HG03521 (cell line): ENCODE measurements at regions not wholly inside any gene's neighbourhood (a gene's known extent, or its start where the extent isn't known, plus 50 kb on each side); places are given as distances from the start of the nearest gene placed in this dataset.
"Not testable (repeated sequence)": the region's sequence is repeated elsewhere in the genome, so short reads cannot be mapped to it uniquely, and the experiment has no call there.

Source experiments
- ATAC-seq: cut with Tn5 transposase; IDR thresholded peaks from one replicate; pipeline ENCODE4 v1.9.1; 2021; ENCODE audit warnings: mild to moderate bottlenecking, moderate library complexity; ENCODE audit not compliant: unreplicated experiment

DNA sequence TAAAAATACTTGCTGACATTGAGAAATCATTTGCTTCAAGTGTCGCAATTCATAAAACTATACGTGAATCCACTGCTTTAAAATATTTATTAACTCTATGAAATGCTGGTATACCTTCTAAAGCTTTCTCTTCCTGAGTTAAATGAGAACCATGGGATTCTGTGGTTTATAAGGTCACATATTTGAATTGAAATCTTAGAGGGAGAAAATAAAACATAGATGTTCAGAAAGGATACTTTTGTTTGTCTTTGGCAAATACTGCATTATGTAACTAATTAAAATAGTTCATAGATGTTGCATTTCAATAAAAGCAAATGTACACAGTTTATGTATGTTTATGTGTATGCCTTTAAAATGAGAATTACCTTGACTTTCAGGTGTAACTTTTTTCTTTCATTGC is 250.1 kb downstream of the FAM170A start:
- no peak for ATAC-seq

DNA sequence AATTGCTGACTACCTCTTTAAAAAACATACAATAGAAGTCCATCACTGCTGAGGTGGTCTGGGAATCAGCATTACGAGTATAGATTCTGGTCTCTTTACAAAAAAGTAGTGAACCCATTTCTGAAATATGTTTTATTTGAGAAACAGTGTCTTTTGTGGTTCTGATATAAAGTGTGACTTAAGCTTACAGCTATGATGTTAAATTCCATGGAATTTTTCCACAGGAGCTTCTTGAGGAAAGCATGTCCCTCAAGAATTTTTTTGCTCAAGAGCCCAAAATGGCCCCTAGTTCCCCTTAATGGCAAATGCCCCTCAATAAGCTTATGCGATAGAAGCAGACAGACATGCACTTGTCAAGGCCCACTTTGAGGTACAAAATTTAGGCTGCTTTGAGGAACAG is 265.7 kb downstream of the FAM170A start:
- ATAC-seq, result no peak

DNA sequence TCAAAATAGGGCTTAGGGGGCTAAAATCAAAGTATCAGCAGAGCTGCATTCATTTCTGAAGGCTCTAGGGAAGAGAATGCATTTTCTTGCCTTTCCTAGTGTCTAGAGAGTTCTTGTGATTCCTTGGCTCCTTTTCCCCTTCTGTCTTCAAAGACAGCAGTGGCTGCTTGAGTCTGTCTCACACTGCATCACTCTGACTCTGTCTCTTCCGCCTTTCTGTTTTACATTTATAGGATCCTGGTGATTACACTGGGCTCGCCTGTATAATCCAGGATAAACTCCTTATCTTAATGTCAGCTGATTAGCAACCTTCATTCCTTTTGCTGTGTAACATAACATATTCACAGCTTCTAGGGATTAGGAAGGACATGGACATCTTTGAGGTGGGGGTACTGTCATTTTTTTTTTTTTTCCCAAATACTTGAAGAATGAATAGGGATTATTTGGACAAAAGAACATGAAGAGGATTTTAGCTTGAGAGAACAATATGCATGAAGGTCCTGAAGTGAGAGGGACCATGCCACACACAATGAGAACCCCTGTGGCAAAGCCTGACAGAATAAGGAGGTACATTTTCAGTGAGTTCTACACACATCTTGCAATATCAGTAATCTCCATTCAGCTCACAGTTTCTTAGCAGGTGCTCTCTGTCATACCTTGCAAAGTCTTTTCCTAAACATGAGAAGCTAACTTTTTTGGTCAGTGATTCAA is 267.6 kb downstream of the FAM170A start:
- no peak for ATAC-seq

DNA sequence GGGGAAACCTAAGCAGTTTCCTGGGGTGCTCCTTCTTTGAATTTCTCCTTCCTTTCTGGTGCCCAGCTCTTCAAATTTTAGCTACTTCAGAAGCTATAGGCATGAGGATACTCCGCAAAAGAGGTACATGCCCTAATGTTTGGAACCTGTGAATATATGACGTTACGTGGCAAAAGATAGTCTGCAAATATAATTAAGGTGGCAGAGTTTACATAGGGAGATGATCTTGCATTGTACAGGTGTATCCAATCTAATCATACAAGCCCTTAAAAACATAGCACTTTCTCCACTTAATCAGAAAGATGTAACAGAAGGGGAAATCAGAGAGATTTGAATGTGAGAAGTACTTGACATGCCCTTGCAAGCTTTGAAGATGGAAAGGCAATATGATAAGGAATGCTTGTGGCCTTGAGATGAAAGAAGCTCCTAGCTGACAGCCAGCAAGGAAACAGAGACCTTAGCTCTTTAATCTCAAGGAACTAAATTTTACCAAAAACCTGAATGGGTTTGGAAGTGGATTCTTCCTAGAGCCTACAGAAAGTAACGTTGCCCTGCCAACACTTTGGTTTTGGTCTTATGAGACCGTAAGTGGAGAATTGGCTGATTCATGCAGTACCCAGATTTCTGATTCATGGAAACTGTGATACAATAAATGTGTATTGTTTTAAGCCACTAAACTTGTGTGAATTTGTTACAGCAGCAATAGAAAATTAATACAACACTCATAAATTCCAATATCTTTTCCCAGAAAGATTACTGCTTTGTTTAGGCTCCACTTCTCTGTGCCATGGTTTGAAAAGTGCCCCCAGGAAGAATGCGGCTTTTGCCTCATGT is 268.4 kb downstream of the FAM170A start:
- no peak for ATAC-seq

DNA sequence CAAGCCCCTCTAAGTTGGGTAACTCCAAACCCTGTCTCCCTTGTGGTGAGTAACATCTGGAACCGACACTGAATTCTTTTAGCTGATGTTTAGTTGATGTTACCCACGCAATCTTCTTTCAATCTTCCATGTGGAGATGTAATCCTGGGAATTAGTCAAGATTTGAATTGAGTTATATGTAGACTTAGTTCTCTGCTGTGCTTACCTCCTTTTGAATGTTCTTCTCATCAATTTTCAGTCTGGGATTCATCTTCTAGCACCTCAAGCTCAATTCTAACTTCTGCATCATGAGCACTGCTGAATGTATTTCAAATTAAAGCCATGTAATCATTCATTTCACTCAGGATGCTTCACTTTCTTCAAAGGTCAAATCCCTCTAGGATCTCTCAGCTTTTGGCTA is 270.6 kb downstream of the FAM170A start:
- ATAC-seq, result no peak

DNA sequence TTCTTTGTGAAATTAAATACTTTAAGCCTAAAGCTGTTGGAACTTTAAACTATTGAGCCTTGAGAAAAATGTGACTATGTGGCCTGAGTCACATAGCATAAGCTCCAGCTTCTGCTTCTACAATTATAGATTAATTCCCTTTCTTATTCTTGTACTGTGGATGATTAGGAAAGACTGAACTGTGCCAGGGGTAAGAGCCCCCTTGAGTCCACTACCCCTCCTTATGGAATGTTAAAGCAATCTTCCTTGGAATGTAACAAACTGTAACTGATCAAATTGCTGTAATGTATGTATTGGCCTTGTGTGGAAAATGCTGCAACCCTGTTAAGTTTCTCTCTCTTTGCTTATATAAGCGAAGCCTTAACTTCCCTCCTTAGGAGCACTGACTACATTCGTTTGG is 273.2 kb downstream of the FAM170A start:
- ATAC-seq, result no peak

- ATAC-seq, result no peak
Observed at GRCh38 chr5:119913425-119913824, 284.1 kb downstream of the FAM170A start.

DNA sequence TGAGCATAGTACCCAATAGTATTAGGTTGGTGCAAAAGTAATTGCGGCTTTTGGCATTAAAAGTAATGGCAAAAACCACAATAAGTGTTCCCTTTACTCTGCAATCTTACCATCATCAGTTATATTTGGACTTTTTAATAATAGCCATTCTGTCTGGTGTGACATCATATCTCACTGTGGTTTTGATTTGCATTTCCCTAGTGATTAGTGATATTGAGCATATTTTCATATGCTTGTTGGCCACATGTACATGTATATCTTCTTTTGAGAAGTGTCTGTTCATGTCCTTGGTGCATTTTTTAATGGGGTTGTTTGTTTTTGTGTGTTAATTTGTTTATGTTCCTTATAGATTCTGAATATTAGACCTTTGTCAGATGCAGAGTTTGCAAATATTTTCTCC is 289.9 kb downstream of the FAM170A start:
- no peak for ATAC-seq

DNA sequence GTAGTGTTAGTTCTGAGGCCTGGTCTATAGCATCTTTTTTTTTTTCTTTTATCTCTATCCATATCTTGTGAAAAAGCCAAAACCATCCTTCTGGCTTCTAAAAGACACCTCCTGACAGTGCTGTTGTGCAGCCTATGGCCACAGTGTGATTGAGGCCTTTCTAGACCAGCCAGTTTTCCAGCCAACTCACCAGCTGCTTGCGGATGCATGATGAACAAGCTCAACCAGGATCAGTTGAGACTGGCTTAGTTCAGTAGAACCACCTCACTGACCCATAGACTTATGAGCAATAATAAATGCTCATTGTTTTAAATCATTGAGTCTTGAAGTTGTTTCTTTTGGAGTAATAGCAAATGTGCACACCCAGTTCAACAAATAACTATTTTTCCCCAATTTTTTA is 296.9 kb downstream of the FAM170A start:
- no peak for ATAC-seq

DNA sequence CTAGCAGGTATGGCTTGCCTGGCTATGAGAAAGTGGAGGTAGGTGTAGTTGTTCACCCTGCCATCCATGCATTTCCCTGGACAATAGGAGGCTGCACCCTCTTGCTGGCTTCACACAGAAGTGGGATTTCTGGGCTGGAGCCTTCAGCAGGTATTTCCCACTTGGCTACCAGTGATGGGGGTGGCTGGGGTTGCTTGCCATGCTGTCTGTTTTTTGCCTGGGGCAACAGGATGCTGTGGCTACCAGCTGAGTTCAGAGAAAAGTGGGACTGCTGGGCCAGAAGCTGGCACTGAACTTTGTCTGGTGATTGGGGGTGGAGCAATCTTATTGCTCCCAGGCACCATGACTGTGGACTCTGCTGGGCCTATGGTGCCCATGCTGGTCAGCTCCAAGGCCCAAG is 299.6 kb downstream of the FAM170A start:
- no peak for ATAC-seq

DNA sequence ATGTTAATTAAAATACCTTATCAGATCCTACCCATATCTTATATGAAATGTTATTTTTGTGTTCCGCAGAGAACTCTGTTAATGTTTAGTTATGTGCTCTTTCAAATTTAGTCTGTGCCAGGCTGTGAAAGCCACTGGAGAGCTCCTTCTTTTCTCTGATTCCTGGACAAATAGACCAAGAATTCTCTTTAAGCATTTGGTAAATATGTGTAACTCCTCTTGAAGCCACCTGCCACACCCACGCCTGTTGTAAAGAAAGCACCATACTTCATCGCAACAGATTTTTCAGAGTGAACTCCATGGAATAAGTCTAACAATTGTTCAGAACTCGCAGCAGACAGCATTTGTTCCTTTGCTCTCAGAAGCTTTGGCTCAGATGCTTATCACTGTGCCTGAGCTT is 301.1 kb downstream of the FAM170A start:
- ATAC-seq, result no peak

GRCh38 chr5:119943148-119943547 is 313.8 kb downstream of the FAM170A start:
- ATAC-seq, result no peak

- ATAC-seq, result no peak
Observed at GRCh38 chr5:119945691-119946090, 316.3 kb downstream of the FAM170A start.

DNA sequence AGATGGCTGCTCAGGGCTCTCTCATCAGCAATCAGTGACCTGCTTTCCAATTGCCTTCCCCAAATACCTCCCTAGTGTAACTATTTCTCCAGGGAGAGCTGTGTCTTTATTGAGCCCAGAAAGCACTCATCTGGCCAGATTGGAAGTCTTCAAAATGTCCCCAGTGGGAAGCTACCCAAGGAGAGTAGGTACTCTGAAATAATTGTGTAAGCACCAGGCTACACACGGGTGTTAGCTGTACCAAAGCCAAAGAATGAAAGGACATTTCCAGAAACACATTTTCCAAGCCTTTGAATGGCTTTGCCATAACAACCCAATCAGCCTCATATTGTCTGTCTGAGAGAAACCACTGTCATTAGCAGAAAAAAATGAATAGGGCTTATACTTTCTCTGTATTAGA is 318.8 kb downstream of the FAM170A start:
- ATAC-seq, result no peak

DNA sequence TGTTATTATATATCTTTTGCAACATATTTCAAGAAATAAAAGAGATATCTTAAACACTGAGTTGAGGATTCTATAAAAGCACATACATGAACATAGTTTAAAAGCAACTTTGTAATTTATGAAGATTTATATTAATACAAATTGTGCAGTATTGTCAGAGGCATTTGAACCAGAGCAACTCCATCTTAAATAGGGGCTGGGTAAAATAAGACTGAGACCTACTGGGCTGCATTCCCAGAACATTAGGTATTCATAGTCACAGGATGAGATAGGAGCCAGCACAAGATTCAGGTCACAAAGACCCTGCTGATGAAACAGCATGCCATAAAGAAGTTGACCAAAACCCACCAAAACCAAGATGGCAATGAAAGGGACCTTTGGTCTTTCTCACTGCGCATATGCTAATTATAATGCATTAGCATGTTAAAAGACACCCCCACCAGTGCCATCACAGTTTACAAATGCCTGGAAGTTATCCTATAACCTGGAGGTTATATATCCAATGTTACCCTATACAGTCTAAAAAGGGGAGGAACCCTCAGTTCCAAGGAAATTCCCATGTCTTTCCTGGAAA is 320.2 kb downstream of the FAM170A start:
- ATAC-seq, result no peak

- ATAC-seq, result no peak
Observed at GRCh38 chr5:119951330-119951934, 322.1 kb downstream of the FAM170A start.

- no peak for ATAC-seq
Observed at GRCh38 chr5:119953474-119953873, 324.1 kb downstream of the FAM170A start.

DNA sequence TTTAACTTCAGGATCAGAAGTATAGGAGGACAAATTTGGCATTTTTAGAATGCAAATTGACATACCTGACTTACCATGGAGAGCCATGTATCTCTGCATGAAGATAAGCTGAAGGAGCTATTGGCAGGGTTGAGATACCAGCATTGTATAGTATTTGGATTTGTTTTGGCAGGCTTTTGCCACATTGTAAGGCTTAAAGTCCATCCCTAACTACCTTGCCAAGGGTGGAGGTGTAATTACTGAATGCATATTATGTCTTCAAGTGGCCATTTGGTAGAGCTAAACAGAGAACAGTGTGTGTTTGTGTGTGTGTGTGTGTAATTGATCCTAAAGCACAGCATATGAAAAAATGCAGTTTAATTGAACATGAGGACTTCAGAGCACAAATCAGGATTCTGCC is 324.7 kb downstream of the FAM170A start:
- no peak for ATAC-seq

DNA sequence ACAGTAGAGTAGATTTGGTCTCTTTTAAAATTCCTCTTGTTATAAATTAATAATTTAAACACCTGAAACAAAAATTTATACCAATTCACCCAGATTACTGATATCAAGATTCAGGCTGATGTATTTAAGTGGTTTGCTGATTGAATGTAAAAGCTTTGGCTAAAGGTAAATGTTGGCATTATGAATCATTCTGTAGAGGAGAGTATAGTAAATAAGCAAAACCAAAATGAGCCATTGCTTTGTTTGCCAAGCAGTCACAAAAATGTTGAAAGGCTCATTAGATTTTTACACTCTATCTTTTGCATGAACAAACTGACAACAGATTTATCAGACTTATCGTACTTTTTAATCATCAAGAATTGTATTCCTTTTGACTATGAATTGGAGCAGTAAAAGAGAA is 332.6 kb downstream of the FAM170A start:
- no peak for ATAC-seq

DNA sequence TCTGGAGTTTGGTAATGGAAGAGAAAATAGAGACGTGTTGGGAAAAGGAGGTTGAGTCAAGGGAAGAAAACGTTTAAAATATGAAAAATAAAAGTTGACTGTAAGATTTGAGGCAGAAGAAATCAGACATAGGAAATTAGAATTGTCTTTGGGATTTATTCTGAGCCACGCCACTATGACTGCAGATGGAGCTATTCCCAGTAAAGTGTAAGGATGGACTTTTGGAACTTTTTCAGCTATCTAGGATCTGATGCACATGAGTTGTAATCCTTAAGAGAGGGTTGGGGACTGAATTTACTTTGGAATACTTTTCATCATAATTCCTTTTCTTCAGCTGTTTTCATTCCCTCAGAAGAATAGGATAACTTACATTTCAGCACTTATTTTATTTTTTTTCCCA is 336.7 kb downstream of the FAM170A start:
- ATAC-seq, result no peak

DNA sequence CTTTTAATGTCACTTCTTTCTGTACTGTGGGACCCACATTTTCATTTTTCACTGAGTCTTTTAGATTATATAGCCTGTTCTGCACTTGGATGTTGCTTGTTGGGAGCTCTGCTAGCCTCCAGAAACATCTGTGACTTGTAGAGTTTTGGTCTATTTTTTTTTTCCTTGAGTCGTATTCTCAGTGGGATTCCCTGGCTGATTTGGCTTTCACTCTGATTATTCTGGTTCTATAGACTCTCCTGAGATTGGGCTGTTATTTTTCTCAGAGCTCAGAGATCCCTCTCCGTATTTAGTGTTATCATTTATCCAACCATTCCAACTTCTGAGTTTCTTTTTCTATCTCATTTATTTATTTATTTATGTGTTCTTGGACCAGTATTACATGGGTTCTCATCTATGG is 339.3 kb downstream of the FAM170A start:
- ATAC-seq, result no peak

DNA sequence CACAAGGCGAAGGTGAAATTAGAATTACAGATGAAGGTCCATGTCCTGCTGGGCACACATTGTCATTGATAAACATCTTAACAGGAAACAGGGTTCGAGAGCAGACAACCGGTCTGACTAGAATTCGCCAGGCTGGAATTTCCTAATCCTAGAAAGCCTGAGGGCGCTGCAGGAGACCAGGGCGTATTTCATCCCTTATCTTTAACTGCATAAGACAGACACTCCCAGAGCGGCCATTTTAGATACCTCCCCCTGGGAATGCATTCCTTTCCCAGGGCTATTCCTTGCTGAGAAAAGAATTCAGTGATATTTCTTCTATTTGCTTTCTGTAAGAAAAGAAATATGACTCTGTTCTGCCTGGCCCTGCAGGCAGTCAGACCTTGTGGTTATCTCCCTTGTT is 357.7 kb downstream of the FAM170A start:
- not testable (repeated sequence) for ATAC-seq
